ENCODE measurements at regions not wholly inside any gene's neighbourhood (a gene's known extent, or its start where the extent isn't known, plus 50 kb on each side); places are given as distances from the start of the nearest gene placed in this dataset.
A peak's percentile ranks its signal among the peaks of the same experiment; 100 is the strongest.

DNA sequence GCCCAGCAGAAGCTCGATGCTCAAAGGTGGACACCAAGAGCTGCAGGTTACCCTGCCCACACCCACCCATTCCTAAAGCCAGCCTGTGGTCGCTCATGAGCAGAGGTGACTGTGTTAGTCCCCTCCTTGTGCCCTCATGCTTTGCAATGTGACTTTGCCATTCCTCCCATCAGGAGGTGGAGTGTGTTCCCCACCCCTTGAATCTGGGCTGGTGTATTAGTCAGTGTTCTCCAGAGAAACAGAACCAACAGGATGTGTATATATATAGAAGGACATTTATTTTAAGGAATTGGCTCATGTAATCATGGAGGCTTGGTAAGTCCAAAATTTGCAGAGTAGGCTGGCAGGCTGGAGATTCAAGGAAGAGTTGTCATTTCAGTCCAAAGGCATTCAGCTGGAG is 54.4 kb upstream of the RNF24 start:
- Histone ChIP-seq H3K27me3 (ENCODE audit: control insufficient read depth, insufficient read depth, low read length) (no peaks in the 10 kb centered on the region), H3K4me1 (ENCODE audit: control insufficient read depth, insufficient read depth, low read length) (peaks cover 45% of the 10 kb centered on the region), H3K4me3 (ENCODE audit: low read length) (no peak overlapping the region), H3K27ac (ENCODE audit: low read length) (no peak overlapping the region), H3K36me3 (ENCODE audit: control insufficient read depth, insufficient read depth, low read length) (no peaks in the 10 kb centered on the region), H3K9me3 (replicated peaks; ENCODE audit: control insufficient read depth, low read depth, low read length) (peaks cover 3% of the 10 kb centered on the region)
- DNase-seq: peak; percentile 54
- 60% methylated on average over 1 of the region's 2 CpGs for WGBS (ENCODE audit: insufficient coverage)

DNA sequence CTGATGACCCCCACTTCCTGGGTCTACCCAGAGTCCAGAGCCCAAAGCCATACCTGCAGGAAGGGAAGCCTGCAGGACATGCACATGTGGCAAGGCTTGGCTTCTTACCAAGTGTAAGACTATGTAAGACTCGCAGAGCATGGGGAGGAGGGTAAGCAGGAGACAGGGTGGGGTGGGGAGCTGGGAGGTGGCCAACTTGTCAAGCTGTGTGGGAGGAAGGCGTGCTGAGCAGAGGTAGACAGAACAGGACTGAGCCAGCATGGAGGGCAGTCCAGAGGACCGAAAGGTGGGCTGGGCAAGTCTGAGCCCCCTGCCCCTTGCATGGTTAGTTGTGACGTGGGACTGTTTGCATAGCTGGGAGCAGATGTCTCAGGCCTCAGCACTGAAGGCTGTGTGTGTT is 53.4 kb upstream of the RNF24 start:
- 68% methylated on average over 4 of the region's 4 CpGs for WGBS (ENCODE audit: insufficient coverage)

DNA sequence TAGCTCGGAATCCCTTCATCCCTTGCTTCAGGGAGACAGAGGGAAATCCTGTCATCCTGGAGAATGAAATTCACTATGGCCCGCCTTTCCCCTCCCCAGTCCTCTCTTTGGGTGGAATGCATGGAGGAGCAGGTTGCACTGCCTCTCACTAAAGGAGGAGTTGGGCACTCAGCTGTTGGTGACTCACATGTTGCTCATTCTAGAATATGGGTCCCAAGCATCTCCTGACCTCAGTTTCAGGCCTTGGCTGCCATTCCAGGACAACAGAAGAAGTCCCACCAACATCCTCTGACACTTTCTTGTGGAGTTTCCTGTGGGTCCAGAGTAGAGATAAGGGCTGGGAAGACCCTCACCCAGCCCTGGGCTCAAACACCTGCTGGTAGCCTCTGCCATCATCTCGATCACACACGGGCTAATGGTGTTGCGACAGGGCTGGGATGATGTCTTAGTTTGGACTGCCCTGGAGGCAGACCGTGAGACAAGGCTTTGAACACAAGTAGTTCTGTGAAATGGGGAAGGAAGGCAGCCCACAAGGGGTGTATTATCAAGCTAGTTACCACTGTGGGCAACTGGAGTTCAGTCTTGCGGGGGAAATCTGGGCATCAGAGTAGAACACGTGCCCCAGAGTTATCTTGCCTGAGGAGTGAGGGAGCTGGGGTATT is 52.4 kb upstream of the RNF24 start:
- Histone ChIP-seq H3K27me3 (ENCODE audit: control insufficient read depth, insufficient read depth, low read length) (no peaks in the 10 kb centered on the region), H3K4me1 (ENCODE audit: control insufficient read depth, insufficient read depth, low read length) (peaks cover 61% of the 10 kb centered on the region), H3K27ac (ENCODE audit: low read length) (no peak overlapping the region), H3K4me3 (ENCODE audit: low read length) (no peak overlapping the region), H3K9me3 (replicated peaks; ENCODE audit: control insufficient read depth, low read depth, low read length) (peaks cover 3% of the 10 kb centered on the region), H3K36me3 (ENCODE audit: control insufficient read depth, insufficient read depth, low read length) (no peaks in the 10 kb centered on the region)
- WGBS (ENCODE audit: insufficient coverage): 91% methylated on average over 6 of the region's 8 CpGs
- DNase-seq: no peak

More for the DNA sequence above, 53.4 kb upstream of the RNF24 start:
- Histone ChIP-seq H3K9me3 (replicated peaks; ENCODE audit: control insufficient read depth, low read depth, low read length) (peaks cover 3% of the 10 kb centered on the region), H3K27ac (ENCODE audit: low read length) (no peak overlapping the region), H3K27me3 (ENCODE audit: control insufficient read depth, insufficient read depth, low read length) (no peaks in the 10 kb centered on the region), H3K36me3 (ENCODE audit: control insufficient read depth, insufficient read depth, low read length) (no peaks in the 10 kb centered on the region), H3K4me3 (ENCODE audit: low read length) (no peak overlapping the region), H3K4me1 (ENCODE audit: control insufficient read depth, insufficient read depth, low read length) (peaks cover 51% of the 10 kb centered on the region)
- DNase-seq: no peak

DNA sequence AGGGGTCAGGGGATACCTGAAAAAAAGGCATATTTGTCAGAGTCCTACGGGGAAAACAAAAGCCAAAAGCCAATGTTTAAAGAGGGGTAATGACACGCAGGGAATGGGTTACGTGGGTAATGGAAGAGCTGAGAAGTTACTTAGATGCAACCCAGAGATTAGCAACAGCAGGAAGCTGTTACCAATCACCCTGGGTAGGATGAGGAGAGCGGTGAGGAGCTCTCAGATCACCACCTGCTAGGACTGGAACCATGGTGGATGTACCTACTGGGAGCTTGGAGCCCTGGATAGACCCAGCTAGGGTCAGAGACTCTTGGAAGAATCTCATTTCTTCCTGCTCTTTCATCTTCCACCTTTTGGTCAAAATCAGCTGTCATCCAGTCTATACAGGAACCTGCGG is 51.2 kb upstream of the RNF24 start:
- WGBS (ENCODE audit: insufficient coverage): 96% methylated on average over 5 of the region's 5 CpGs
- H3K4me1 ChIP-seq (ENCODE audit: control insufficient read depth, insufficient read depth, low read length): peaks cover 56% of the 10 kb centered on the region

DNA sequence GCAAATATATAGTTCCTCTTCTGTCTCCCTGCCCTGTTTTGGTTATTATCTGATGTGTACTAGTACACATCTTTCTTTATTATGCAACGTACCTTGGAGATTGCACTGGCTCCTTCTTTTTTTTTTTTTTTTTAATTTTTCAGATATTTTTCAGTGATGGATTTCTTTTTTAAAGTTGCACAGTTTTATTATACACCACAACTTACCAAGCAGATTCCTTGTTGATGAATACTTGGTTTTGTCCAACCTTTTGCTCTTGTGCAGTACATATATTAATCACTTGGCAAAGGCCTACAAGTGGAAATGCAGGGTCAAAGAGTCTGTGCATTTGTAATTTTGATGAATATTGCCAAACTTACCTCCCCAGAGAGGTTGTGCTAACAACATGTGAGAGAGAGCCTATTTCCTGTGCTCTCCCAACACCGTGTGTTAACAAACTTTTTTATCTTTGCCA is 50.1 kb upstream of the RNF24 start:
- peak; percentile 91 for DNase-seq
- H3K4me1 ChIP-seq (ENCODE audit: control insufficient read depth, insufficient read depth, low read length): peaks cover 55% of the 10 kb centered on the region

More for the DNA sequence above, 51.2 kb upstream of the RNF24 start:
- no peak for DNase-seq
- Histone ChIP-seq H3K9me3 (replicated peaks; ENCODE audit: control insufficient read depth, low read depth, low read length) (peaks cover 3% of the 10 kb centered on the region), H3K27me3 (ENCODE audit: control insufficient read depth, insufficient read depth, low read length) (no peaks in the 10 kb centered on the region), H3K27ac (ENCODE audit: low read length) (no peak overlapping the region), H3K36me3 (ENCODE audit: control insufficient read depth, insufficient read depth, low read length) (no peaks in the 10 kb centered on the region), H3K4me3 (ENCODE audit: low read length) (no peak overlapping the region)

More for the DNA sequence above, 50.1 kb upstream of the RNF24 start:
- Histone ChIP-seq H3K4me3 (ENCODE audit: low read length) (no peak overlapping the region), H3K36me3 (ENCODE audit: control insufficient read depth, insufficient read depth, low read length) (no peaks in the 10 kb centered on the region), H3K9me3 (replicated peaks; ENCODE audit: control insufficient read depth, low read depth, low read length) (no peaks in the 10 kb centered on the region), H3K27ac (ENCODE audit: low read length) (peak overlapping the region; percentile 92), H3K27me3 (ENCODE audit: control insufficient read depth, insufficient read depth, low read length) (no peaks in the 10 kb centered on the region)
- no CpG with 5 or more reads among the region's 2 CpGs for WGBS (ENCODE audit: insufficient coverage)
